ENCODE measurements at regions not wholly inside any gene's neighbourhood (a gene's known extent, or its start where the extent isn't known, plus 50 kb on each side); places are given as distances from the start of the nearest gene placed in this dataset.

- TF ChIP-seq EP300 (IDR thresholded peaks at IDR 0.05) (no peak), POLR2AphosphoS5 (IDR thresholded peaks at IDR 0.05) (no peak)
Observed at GRCh38 chr15:36175186-36175740, 404.2 kb upstream of the CDIN1 start.

All from gastroesophageal sphincter (tissue), 2 donors.